ENCODE measurements at regions not wholly inside any gene's neighbourhood (a gene's known extent, or its start where the extent isn't known, plus 50 kb on each side); places are given as distances from the start of the nearest gene placed in this dataset.
A peak's percentile ranks its signal among the peaks of the same experiment; 100 is the strongest.

DNA sequence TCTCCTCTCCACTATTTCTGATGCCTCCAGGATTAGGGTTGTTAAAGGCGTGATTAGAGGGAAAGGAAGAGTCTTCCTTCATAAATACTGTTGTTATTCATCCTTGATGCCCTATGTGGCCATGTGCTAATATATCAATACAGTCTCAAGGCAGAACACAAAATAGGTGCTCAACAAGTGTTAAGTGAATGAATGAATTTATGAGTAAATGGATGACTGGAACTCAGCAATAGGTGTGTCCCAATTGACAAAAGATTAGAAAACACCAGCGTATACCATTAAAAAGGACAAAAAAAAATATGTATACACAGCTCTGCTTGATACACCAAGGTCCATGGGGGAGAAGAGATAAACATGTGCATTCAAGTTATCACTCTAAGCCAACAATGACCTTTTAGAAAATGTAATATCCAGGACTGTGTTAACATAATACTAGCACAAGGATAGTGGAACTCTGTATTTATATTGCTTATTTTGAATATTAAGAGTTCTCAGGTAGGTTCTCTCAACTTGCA is 171.2 kb upstream of the MYLIP start:
- H3K27me3 ChIP-seq: no peaks in the 10 kb centered on the region
- TF ChIP-seq POLR2A (IDR thresholded peaks at IDR 0.05): no peak
- TF ChIP-seq, protein P1, sequence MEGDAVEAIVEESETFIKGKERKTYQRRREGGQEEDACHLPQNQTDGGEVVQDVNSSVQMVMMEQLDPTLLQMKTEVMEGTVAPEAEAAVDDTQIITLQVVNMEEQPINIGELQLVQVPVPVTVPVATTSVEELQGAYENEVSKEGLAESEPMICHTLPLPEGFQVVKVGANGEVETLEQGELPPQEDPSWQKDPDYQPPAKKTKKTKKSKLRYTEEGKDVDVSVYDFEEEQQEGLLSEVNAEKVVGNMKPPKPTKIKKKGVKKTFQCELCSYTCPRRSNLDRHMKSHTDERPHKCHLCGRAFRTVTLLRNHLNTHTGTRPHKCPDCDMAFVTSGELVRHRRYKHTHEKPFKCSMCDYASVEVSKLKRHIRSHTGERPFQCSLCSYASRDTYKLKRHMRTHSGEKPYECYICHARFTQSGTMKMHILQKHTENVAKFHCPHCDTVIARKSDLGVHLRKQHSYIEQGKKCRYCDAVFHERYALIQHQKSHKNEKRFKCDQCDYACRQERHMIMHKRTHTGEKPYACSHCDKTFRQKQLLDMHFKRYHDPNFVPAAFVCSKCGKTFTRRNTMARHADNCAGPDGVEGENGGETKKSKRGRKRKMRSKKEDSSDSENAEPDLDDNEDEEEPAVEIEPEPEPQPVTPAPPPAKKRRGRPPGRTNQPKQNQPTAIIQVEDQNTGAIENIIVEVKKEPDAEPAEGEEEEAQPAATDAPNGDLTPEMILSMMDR (IDR thresholded peaks at IDR 0.05): no peak
- no peak for DNase-seq
- no peak overlapping the region for H3K4me3 ChIP-seq
- no peaks in the 10 kb centered on the region for H3K9me3 ChIP-seq
- H3K36me3 ChIP-seq: no peaks in the 10 kb centered on the region
- intact Hi-C loops (cut with DNase I; ENCODE audit: low total_unique reads): no loop called here
- peaks cover 0 to 2% of the 10 kb centered on the region in 2 donors for H3K4me1 ChIP-seq
- H3K27ac ChIP-seq: no peak overlapping the region

DNA sequence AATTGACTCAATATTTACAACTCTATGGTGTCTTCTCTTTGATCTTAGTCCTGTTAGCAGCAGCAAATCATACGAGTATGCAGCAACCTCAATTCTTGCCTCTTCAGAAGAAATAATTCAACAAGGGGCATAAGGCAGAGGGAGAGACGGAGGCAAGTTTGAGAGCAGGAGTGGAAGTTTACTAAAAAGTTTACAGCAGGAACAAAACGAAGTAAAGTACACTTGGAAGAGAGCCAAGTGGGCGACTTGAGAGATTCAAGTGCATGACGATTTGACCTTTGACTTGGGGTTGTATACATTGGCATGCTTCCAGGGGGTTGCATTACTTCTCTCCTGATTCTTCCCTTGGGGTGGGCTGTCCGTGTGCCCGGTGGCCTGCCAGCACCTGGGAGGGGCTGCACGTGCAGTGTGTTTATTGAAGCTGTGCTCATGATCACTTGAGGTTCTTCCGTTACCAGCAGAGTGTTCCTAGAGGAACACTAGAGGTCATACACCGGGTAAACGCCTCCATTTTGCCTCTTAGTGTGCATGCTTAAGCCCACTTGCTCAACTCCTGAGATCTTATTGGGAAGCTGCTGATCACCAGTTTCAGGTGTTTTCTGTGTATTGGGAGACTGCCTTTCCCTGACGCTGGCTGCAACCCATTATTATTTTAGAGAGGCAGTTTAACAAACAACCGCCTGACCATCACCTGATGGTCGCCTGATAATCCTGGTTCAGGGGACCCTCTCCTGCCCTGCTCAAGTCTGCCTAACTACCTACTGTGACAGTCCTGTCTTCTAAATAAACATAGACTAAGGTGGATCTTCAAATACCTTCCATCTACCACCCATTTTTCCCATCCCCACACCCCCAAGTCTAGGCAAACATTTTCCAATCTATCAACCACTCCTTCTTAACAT is 172.4 kb upstream of the MYLIP start:
- Histone ChIP-seq H3K27me3 (no peaks in the 10 kb centered on the region), H3K4me3 (no peak overlapping the region), H3K27ac (no peak overlapping the region), H3K4me1 (peaks cover 0 to 4% of the 10 kb centered on the region in 2 donors), H3K9me3 (no peaks in the 10 kb centered on the region), H3K36me3 (no peaks in the 10 kb centered on the region)
- intact Hi-C loops (cut with DNase I; ENCODE audit: low total_unique reads): no loop called here
- TF ChIP-seq, protein P1 (IDR thresholded peaks at IDR 0.05): no peak
- no peak for TF ChIP-seq POLR2A (IDR thresholded peaks at IDR 0.05)
- no peak for DNase-seq

DNA sequence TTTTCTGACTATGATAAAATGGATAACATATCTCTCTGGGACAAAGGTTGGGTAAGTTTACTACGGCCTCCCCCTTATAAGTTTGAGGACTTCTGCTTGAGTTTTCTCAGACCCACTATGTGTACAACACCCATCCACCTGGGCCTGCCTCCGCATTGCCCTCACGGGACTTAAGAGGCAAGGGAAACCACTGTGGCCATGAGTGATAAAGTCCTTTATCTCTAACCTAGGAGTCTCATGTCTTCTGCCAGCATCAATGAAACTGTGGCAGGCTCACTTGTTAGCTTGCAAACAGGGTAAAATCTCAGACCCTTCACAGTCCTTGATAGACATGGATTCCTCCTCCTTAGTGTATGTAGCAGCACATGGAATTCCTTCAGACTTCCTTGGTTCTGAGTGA is 173.4 kb upstream of the MYLIP start:
- Histone ChIP-seq H3K9me3 (no peaks in the 10 kb centered on the region), H3K4me3 (no peak overlapping the region), H3K4me1 (peaks cover 0 to 4% of the 10 kb centered on the region in 2 donors), H3K27ac (no peak overlapping the region), H3K36me3 (no peaks in the 10 kb centered on the region), H3K27me3 (no peaks in the 10 kb centered on the region)
- DNase-seq: no peak
- no peak for TF ChIP-seq POLR2A (IDR thresholded peaks at IDR 0.05)
- TF ChIP-seq, protein P1 (IDR thresholded peaks at IDR 0.05): no peak
- intact Hi-C loops (cut with DNase I; ENCODE audit: low total_unique reads): no loop called here

DNA sequence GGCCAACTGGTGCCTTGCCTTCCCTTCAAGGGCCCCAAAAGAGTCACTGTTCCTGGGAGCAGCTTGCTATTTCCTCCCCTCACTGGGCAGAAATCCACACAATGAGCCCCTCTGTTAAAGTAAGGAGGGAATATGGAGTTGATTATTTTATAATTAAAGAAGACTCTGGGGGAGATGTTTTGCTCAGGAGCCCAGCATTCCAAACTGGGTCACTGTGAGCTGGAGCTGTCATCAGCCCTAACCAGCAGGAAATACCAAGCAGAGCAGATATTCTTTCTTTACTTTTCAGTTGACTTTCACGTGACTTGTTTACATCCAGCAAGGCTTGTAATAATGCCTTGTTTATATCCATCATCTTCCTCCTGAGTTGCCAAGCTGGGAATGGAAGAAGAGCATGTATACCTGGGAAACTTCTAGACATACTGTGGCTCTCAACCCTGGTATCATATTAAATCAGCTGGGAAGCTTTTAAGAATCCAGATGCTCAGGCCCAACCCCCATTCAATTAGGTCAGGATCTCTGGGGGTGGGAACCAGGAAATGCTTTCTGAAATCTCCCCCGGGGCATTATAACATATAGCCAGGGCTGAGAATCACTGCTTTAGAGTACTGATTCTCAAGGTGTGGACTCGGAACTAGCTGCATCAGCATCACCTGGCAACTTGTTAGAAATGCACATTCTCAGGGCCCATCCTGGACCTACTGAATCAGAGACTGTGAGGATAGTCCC is 175.6 kb upstream of the MYLIP start:
- Histone ChIP-seq H3K4me1 (peaks cover 0 to 4% of the 10 kb centered on the region in 2 donors), H3K36me3 (no peaks in the 10 kb centered on the region), H3K9me3 (no peaks in the 10 kb centered on the region), H3K27ac (peak overlapping the region; percentile 64 to 68), H3K27me3 (no peaks in the 10 kb centered on the region), H3K4me3 (no peak overlapping the region)
- intact Hi-C loops (cut with DNase I; ENCODE audit: low total_unique reads): no loop called here
- no peak for DNase-seq
- TF ChIP-seq, protein P1 (IDR thresholded peaks at IDR 0.05): no peak
- no peak for TF ChIP-seq POLR2A (IDR thresholded peaks at IDR 0.05)

All from uterus (tissue), 3 donors.